NCI-H1436 (cell line): ENCODE measurements at regions not wholly inside any gene's neighbourhood (a gene's known extent, or its start where the extent isn't known, plus 50 kb on each side); places are given as distances from the start of the nearest gene placed in this dataset.
"Not testable (repeated sequence)": the region's sequence is repeated elsewhere in the genome, so short reads cannot be mapped to it uniquely, and the experiment has no call there.

Experiments used
- DNase-seq: peaks from one replicate; lab custom pipeline; 2025; lab: John Stamatoyannopoulos, UW

DNA sequence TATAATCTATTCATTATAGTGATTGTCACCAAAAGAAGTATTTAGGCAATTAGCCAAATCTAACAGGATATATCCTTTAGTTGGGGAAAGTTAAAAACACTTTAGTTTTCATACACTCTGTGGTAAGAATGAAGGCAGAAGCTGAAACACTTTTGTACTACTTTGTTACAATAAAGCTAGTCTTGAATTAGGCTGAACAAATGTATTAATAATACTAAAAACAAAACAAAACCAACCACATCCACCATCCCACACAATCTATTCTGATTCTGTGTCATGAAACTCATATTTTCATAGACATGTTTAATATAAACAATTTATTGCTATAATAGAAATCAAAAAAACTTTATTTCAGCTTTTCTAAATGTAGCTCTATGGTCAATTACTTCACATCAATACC lies 508.8 kb downstream of the ZEB2 start:
- no peak for DNase-seq

DNA sequence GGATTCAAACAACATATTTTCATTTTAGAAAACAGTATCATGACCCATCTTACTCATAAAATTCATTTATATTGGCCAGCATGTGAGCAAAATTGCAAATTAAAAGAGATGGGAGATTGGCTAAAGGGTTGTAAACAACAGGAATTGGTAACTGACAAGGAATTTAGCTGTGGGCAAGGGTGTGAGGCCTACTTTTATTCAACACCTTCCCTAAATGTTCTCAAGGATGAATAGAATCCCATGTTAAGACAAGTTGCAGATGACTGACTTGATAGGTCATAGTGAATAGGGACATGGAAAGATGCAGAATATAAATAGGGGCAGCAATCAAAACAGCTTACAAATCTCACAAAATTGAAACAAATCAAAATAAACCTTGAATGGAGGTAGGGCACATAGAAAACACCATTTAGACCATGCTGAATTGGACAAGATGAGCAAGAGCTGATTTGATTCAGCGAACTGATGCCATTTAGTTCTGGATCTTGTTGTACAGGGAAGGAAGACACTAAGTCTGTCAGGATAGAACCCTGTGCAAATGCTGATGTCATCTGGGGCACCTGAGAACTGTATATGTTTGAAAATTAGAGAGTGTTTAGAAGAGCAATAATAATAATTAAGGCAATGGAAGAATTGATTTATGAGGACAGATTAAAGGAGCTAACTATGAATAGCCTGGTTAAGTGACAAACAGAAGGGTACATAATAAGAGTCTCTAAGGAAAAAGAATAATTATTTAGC lies 509.7 kb downstream of the ZEB2 start:
- DNase-seq: no peak

DNA sequence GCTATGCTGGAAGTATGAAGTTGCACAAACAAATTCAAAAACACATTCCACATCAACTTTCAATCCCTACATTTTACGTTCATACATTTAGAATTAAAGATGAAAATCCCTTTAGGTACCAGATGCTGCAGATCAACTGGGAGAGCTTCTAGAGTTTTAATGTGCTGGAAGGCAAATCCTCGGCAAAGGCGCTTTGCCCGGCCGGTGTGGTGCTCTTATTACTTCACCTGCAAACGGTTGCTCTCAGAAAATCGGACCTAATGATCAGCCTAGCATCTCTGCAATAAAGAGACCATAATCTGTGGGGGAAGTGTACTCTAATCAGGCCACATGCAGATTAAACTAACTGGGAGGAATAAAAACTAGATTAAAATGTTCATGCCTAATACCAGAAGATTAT lies 513.8 kb downstream of the ZEB2 start:
- DNase-seq: no peak

DNA sequence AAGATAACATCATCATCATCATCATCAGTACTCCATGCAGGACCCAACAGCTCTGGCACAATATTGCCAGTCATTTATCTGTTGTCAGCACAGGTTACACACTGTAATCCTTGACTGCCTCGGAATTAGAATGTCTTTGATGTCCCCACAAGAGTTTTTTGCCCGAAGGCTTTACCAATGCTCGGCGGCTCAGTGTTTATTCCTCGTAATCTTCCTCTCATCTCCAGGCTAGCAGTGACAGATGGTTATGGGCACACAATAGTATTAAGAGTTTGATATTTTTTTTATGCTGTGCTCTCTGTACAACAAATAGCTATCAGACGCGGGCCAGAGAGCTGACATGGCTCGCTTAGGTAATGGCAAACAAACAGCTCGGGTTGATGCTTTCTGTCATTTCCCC lies 515.2 kb downstream of the ZEB2 start:
- DNase-seq: no peak

DNA sequence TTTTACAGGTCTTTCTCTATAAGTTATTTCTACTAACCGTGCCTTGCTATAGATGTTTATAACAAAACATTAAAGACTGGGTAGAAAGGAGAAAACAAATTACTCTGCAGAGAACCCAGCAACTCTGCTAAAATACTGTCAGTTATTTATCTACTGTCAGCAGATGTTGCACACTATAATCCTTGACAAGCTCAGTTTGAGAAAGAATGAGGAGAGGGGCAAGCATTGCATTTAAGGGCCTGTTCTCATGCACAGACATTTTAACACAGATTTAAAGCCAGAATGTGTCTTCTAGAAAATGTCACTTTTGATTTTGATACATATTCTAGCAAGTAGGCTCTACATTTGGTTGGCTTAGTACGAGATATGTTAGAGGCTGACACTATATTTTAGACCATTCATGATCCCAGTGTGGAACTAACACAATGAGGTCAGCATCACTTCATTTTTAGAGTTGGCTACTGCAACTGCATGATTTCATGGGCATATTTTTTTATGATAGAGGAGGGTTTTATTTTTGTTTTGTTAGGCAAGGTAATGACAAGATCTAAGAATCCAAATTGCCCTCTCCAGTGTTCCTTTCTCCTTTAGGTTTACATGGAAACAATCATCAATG lies 516.4 kb downstream of the ZEB2 start:
- no peak for DNase-seq

DNA sequence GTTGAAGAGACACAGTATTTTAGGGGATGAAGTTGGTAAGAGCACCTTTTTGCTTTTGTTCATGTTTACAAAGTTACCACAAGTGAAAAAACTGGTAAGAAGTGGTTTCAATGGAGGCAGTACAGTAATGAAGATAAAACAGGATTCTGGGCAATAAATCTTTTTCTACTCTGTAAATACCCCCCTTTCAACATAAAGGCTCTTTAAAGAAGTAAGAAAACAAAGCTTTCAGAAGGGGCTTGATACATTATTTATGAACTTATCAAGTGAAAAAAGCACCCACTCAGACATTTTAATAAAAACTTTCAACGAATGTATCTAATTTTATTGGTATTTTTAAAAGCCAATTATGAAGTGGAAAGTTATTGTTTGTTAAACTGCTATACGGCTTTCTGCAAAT lies 522.9 kb downstream of the ZEB2 start:
- DNase-seq: no peak

DNA sequence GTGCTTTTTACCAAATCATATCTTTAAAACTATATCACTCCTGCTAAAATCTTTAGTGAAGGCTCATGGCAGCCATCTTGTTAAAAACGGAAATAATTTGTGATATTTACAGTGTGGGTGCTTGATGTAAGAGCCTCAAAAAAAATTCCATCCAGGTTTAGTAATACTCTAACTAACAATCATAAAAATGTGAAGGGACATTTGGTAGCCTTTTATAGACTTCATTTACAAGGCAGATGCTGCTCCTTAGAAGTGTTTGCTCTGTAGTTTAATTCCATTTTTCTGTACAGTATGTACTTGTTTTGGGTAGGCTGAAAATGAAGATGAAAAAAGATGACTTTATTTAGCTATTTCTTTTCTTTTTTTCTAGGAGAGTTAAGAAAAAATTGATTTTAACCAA lies 525.0 kb downstream of the ZEB2 start:
- no peak for DNase-seq

DNA sequence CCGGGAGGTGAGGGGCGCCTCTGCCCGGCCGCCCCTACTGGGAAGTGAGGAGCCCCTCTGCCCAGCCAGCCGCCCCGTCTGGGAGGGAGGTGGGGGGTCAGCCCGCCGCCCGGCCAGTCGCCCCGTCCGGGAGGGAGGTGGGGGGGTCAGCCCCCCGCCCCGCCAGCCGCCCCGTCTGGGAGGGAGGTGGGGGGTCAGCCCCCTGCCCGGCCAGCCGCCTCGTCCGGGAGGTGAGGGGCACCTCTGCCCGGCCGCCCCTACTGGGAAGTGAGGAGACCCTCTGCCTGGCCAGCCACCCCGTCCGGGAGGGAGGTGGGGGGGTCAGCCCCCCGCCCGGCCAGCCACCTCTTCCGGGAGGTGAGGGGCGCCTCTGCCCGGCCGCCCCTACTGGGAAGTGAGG lies 528.3 kb downstream of the ZEB2 start:
- not testable (repeated sequence) for DNase-seq

DNA sequence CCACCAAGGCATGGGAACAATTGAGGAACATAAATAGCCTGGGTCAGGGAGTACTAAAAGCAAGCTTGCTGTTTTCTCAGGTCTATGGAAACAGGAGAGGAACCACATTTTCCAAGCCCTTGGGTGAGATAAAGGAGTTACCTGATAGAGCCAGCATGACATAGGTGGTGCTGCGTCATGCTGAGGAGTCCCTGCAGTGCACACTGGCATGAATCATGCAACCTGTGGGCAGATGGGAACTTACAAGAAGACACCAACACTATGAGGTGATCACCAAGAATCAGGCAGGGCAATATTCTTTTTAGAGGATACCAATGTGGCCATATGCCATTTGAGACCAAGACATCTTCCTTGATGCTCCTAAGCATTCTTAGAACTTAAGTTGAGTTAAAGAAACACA lies 531.8 kb downstream of the ZEB2 start:
- no peak for DNase-seq

DNA sequence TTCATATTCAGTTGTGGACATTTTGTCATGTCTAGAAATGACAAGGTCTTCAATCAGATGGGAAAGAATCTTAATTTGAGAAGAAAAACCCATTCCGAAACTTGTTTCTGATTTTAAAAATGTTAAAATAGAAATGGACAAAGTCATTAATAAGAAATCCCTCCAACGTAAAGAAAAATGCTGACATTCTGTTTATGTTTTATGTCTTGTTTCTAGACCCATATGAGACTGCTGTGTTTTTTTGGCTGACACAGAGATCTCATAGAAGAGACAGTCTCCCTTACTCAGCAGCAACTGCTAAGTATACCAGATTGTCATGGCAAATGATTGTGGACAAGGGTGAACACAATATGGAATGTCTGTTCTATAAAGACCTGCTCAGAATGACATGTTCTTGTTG lies 538.5 kb downstream of the ZEB2 start:
- DNase-seq: no peak

DNA sequence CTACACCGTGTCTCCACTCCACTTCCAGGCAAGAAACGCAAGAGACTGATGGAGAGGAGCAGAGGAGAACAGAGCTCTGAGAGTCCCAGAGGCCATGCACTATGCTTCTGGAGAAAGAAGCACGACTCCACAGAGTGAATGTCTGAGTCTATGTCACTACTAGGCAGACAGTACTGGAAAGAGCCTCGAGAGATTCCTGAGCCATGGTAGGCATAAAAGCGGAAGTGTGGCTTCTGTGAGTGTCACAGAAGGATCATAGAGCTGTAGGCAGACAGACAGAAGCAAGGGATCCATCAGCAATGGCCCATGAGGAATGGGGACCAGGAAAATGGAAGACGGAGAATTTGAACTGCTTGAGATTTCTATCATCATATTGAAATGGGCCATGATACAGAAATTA lies 542.6 kb downstream of the ZEB2 start:
- DNase-seq: no peak

DNA sequence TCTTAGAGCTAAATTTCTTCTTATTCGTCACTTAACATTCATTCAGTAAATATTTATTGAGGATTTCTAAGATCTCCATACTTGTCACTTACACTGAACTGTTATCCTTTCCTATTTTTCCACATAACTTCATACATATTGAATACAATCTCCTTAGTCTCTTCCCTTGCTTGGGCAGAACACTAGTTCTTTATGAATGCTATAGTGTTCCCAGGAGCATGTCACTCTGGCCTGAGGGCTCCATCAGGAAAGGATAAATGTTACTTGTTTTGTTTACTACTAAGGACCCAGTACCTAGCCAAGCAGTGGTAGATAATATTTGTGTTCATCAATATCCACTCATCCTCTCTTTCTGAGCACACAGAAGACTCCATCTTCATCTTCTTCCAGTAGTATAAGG lies 544.7 kb downstream of the ZEB2 start:
- no peak for DNase-seq

DNA sequence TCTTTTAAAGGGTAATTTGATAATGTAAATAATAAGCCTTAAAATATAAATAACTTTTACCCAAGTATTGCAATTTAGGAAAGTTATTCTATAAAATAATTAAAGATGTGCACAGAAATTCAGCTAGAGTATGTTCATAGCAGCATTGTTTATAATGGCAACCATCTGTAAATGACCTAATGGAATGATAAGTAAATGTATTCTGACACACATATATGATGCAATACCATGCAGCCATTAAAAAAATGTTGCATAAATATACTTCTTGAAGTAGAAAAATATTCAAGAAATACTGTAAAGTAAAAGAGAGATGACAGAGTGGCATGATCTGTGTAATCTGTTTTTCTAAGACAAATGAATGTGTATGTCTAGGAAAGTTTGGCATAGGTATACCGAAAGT lies 545.7 kb downstream of the ZEB2 start:
- DNase-seq: no peak

DNA sequence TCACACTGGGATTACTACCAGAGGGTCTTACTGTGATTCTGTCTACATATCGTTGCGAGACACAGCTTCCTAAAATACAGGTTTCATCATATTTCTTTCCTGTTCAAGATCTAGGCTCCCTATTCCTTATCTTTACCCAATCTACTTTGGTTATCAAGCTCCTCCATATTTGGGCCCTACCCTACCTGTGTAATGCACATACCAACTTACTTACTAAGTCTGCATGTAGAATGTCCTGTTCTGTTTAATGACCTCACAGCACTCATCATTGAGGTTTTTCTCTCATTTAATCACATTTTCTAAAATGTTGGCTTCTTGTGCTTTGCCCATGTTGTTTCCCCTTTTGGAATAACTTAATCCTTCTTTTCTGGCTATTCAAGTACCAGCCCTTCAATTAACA lies 551.1 kb downstream of the ZEB2 start:
- DNase-seq: no peak

DNA sequence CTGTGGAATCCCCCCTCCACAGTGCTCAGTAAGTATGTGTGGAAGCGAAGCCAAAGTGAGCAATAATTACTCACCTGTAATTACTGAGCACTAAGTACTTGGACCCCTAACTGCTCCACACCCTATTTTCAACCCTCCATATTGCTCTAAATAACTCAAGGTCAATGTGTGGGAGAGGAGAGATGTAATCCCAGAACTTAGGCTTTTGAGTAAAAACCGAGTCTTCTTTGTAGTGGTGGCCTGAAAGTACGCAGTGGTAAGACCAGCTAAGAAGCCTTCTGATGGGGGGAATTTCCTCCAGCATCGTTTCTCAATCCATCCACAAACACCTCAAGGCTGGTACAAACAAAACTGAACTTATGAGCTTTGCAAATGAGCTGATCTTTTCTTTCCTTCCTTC lies 551.6 kb downstream of the ZEB2 start:
- DNase-seq: no peak

DNA sequence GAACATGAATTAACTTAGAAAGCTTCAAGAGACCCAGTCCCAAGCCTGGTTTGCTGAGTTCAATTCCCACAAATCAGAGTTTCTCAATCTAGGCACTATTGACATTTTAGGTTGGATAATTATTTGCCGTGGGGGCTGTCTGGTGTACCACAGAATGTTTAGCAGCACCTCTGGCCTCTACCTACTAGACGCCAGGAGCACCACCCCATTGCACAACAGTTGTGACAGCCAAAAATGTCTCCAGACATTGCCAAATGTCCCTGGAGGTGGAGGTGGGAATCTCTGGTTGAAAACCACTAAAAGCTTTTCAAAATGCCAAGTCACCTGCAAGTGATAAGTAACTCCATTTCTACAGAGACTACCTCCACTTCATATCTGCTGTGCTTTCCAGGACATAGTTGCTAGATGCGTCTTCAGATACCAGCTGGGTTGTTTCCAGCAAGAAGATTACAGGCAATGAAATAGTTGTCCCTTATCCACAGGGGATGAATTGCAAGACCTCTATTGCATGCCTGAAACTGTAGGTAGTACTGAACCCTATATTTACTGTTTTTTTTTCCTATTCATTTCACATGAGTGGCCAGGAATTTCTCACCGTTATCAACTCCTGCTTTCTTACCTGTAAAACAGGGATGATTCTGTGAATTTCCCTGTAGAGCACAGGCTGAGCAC lies 554.3 kb downstream of the ZEB2 start:
- no peak for DNase-seq

DNA sequence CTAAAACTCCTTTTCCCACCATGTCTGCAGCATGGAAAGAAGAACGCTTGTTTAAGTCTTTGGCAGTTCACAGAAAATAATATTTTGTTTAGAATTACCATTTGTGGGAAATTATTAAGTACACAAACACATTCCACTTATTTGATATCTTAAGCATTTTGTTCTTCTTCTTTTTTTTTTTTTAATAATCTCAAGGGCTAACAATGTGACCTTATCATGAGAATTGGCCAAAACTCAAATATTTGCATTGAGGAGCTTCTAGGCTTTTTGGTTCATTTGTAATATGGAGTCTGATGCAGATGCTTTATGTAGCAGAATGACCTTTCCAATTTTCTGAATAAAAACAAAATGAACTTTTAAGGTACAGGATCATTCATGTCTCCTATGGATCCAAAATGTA lies 555.0 kb downstream of the ZEB2 start:
- no peak for DNase-seq

DNA sequence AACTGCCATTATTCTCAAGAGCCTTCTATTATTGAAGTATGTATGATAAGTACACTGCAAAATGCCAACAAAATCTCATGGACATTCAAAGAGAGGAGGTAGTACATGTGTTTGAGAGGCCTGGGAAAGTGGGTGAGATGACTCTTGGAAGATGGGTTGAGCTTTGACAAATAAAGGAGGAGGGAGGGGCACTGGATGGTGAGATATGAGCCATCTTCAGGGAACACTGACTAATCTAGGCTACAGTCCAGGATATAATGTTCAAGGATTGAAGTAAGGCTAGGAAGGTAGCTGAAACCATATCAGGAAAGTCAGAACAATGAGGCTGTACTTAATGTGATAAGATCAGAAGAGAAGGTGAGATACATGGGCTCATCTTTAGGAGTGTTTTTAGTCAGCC lies 559.7 kb downstream of the ZEB2 start:
- DNase-seq: no peak

DNA sequence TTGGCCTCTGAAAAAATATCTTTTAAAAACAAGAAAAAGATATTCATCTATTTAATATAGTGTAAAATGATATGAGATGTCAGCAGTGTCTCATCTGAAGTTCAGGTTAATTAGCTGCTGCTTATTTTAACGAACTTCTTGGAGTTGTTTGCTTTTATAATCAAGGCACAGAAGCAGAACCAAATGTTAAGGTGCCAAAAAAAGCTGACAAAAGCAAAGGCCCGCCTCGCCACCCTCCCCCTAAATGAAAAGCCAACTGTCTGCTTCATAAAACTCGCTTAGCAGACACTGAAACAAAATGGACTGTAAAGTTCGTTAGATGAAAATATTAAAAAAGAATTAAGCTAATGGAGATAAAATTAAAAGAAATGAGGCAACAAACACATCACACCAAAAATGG lies 562.6 kb downstream of the ZEB2 start:
- no peak for DNase-seq

DNA sequence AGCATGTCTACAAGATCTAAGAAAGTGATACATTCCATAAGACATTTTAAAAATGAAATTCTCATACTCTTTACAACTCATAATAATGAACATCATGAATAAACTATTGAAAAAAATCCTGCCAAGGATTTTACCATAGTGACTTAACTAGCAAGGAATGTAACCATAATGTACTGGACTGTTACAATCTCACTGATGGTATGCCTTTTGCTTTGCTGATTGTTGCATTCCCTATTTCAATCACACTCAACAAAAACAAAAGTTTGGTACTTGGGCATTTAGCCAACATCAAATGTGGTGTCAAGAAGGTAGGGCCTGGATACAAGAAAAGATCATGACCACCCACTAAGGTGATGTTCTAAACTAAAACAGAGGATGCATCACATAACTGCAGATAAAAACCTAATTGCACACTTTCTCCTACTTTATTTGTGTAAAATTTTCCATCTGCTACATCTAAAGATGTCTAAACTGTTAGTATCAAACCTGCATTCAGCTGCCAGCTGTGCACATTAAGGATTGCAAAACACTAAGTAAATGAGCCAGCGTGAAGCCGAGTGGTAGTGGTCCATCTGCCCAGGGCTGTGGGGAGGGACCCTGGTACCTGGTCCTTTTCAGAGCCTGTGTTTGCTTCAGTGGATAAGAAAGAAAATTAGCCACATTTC lies 564.4 kb downstream of the ZEB2 start:
- no peak for DNase-seq

DNA sequence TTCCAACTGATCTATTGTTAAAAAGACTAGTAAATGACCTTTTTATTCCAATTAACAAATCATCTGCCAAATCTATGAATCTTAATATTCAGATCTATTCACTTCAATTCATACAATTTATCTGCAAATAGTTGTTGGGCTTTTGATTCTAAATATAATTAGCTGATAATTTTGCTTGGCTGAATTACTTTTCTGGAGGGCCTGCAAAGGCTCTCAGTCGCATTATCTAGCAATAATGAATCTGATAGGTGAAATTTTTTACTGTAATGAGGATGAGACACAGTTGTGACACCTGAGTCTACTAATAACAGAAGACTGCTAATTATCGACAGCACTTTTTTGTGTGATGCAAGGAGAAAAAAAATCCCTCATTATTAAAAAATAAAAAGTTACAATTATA lies 565.1 kb downstream of the ZEB2 start:
- DNase-seq: no peak

DNA sequence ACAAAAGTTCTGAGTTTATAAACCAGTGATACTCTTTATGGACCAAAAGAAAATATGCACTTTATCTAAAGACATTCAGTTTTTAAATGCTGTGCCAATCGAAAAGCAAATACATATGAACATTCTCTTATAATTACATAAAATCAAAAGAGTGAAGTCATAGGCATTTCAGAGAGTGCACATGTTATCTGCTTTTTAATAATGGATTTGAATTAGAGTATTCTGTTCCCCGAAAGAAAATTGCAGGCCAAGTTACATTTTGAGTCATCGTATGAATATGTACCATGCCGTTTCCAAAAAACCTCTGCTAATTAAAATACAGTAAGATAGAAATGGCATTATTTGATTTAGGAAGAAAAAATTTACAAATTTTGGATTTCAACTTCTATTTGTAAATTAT lies 565.7 kb downstream of the ZEB2 start:
- no peak for DNase-seq

DNA sequence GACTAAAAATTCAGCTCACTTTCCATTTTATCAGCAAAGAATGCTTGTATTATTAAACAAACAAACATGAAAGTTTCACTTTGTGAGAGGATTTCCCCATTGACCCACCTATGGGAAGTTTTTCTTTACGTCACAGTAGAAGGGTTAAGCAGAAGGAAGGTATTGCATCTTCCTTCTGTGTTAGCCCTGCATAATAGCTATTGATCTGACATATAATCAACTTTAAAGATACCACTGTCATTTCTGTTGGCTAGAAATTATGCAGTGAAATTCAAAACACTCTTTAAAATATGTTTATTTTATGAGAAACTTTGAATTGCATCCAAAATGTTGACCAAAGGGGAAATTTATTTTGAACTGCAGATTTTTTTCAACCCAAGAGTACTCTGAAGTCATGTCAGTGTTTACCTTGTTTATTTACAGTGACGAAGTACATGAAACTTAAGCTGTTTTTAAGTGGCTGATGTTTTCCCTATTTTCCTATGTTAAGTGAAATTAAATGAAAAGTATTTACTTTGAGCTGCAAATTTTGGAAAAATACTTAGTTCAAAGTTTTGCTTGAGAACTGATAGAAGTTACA lies 566.4 kb downstream of the ZEB2 start:
- DNase-seq: no peak
